ENCODE measurements at regions not wholly inside any gene's neighbourhood (a gene's known extent, or its start where the extent isn't known, plus 50 kb on each side); places are given as distances from the start of the nearest gene placed in this dataset.

DNA sequence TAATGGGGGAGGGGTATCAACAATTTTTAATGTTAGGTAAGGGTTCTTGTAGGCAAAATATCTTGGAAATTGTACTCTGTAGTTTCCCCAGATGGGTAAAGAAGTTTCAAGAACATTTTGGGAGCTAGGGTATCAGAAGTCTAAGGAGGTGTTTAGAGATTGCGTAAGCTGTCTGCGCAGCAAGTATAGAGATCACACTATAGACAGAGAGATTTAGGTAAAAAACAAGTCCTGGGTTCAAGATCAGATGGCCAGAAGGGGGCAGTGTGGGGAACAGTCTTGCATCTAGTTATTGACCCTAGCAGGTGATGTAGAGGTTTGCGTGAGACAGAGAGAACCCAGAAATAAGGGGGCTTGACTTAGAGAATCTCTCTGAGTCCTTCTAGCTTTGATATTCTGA lies 80.8 kb downstream of the S1PR1 start:
- DNase-seq (ENCODE audit: low read depth in 1 of 2, low spot score in 1 of 2): no peak
- Histone ChIP-seq H3K4me3 (no peak overlapping the region), H3K9me3 (no peaks in the 10 kb centered on the region), H3K4me2 (no peak overlapping the region), H3K27ac (no peak overlapping the region), H3K4me1 (no peaks in the 10 kb centered on the region)
- WGBS (ENCODE audit: missing lambda C conversion rate): 92% methylated on average over 3 of the region's 3 CpGs
- TF ChIP-seq CEBPB (IDR thresholded peaks at IDR 0.05) (peak; percentile 8 to 10; a peak in 1 of 4 replicates), EHMT2 (IDR thresholded peaks at IDR 0.05; ENCODE audit: low read depth) (no peak)
- no peak for FAIRE-seq
- no peak for ATAC-seq
- POLR2A ChIA-PET: no interaction called here
- CTCF ChIA-PET: interaction anchor here (0.7 to 2.1 kb wide), 3 partner anchors 9 to 1169 kb away, joined by 3 to 11 read pairs (median 3); no protein-coding TSS in a partner anchor

DNA sequence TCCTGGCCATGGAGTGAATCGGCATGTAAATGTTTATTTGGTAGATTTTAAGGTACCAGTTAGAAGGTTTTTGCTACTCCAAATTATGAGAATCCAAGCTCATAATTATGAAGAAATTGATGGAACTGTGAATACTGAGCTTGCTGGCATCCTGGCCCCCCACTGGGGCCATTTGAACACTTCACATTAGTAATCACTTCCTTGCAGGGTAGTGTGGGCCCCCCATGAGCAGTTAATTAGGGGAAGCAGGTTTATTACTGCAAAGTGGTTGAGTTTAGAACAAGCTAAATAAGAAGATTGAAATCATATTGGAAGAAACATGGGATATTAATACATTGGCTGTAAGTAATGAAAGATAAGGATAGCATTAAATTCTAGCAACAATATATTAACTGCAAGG lies 86.7 kb downstream of the S1PR1 start:
- Histone ChIP-seq H3K9me3 (no peaks in the 10 kb centered on the region), H3K4me1 (no peaks in the 10 kb centered on the region), H3K4me2 (no peak overlapping the region), H3K4me3 (no peak overlapping the region), H3K27ac (no peak overlapping the region)
- no peak for DNase-seq (ENCODE audit: low read depth in 1 of 2, low spot score in 1 of 2)
- no peak for ATAC-seq
- CTCF ChIA-PET: interaction anchor here (1.4 to 2.5 kb wide), 2 partner anchors 14 to 18 kb away, joined by 4 to 10 read pairs; no protein-coding TSS in a partner anchor
- WGBS (ENCODE audit: missing lambda C conversion rate): 0% methylated on average over 1 of the region's 1 CpG
- POLR2A ChIA-PET: no interaction called here
- TF ChIP-seq, protein P1, sequence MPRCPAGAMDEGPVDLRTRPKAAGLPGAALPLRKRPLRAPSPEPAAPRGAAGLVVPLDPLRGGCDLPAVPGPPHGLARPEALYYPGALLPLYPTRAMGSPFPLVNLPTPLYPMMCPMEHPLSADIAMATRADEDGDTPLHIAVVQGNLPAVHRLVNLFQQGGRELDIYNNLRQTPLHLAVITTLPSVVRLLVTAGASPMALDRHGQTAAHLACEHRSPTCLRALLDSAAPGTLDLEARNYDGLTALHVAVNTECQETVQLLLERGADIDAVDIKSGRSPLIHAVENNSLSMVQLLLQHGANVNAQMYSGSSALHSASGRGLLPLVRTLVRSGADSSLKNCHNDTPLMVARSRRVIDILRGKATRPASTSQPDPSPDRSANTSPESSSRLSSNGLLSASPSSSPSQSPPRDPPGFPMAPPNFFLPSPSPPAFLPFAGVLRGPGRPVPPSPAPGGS (IDR thresholded peaks at IDR 0.05): no peak
- TF ChIP-seq CBX2 (IDR thresholded peaks at IDR 0.05; ENCODE audit: borderline replicate concordance, low read depth): no peak
- no peak for TF ChIP-seq NFE2L2 (conservative IDR thresholded peaks at IDR 0.05; ENCODE audit: low read length)
- TF ChIP-seq CEBPB (IDR thresholded peaks at IDR 0.05): no peak
- TF ChIP-seq CBX8 (IDR thresholded peaks at IDR 0.05): no peak
- TF ChIP-seq FOSL2 (IDR thresholded peaks at IDR 0.05): no peak
- no peak for TF ChIP-seq FOSL2 (CRISPR knock-in tag; IDR thresholded peaks at IDR 0.05)
- TF ChIP-seq RARB (CRISPR knock-in tag; IDR thresholded peaks at IDR 0.05): no peak
- no peak for TF ChIP-seq NPAS2 (CRISPR knock-in tag; IDR thresholded peaks at IDR 0.05; ENCODE audit: borderline replicate concordance)
- TF ChIP-seq MAFK (IDR thresholded peaks at IDR 0.05; ENCODE audit: partially characterized antibody): no peak
- TF ChIP-seq NR3C1 (IDR thresholded peaks at IDR 0.05): no peak
- no peak for FAIRE-seq

DNA sequence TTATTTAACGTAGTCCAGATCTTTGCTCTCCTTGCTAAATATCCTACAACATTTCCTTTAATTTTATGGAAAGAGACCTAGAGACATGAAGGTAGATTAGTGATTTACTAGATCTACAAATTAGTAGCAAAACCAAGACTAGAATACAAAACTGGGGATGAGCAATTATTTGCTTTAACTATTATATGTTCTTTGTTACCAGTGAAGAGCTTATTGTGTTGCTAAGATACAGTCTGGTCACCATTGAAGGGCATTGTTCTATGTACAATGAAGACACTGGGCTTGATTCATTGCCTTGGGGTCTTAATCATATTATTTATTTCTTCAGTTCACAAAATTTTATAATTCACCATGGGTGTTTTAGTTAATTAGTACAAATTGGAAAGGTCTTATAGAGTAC lies 88.3 kb downstream of the S1PR1 start:
- CTCF ChIA-PET: no interaction called here
- Histone ChIP-seq H3K9me3 (no peaks in the 10 kb centered on the region), H3K4me3 (no peak overlapping the region), H3K4me1 (no peaks in the 10 kb centered on the region), H3K4me2 (no peak overlapping the region), H3K27ac (no peak overlapping the region)
- no peak for DNase-seq (ENCODE audit: low read depth in 1 of 2, low spot score in 1 of 2)
- POLR2A ChIA-PET: no interaction called here
- ATAC-seq: no peak
- WGBS (ENCODE audit: missing lambda C conversion rate): 5% methylated on average over 1 of the region's 1 CpG
- TF ChIP-seq CHD2 (IDR thresholded peaks at IDR 0.05; ENCODE audit: low read length, partially characterized antibody) (no peak), MAFK (IDR thresholded peaks at IDR 0.05; ENCODE audit: partially characterized antibody) (no peak), HOXB5 (CRISPR knock-in tag; IDR thresholded peaks at IDR 0.05) (no peak), ZC3H11A (IDR thresholded peaks at IDR 0.05) (no peak), HOXA7 (CRISPR knock-in tag; IDR thresholded peaks at IDR 0.05) (no peak), KDM5A (IDR thresholded peaks at IDR 0.05) (no peak), TFCP2L1 (CRISPR knock-in tag; IDR thresholded peaks at IDR 0.05) (no peak), HOXB13 (CRISPR knock-in tag; IDR thresholded peaks at IDR 0.05; ENCODE audit: low read depth) (no peak), JUN (IDR thresholded peaks at IDR 0.05) (no peak), MAZ (IDR thresholded peaks at IDR 0.05; ENCODE audit: borderline replicate concordance, low read depth, low read length) (no peak), BHLHE40 (IDR thresholded peaks at IDR 0.05; ENCODE audit: low read depth, low read length) (no peak), RAD21 (conservative IDR thresholded peaks at IDR 0.05 in 1 of 2, IDR thresholded peaks at IDR 0.05 in 1 of 2) (no peak)
- TF ChIP-seq, protein P2, sequence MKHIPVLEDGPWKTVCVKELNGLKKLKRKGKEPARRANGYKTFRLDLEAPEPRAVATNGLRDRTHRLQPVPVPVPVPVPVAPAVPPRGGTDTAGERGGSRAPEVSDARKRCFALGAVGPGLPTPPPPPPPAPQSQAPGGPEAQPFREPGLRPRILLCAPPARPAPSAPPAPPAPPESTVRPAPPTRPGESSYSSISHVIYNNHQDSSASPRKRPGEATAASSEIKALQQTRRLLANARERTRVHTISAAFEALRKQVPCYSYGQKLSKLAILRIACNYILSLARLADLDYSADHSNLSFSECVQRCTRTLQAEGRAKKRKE (CRISPR knock-in tag; IDR thresholded peaks at IDR 0.05; ENCODE audit: low read depth): no peak
- TF ChIP-seq, protein P3, sequence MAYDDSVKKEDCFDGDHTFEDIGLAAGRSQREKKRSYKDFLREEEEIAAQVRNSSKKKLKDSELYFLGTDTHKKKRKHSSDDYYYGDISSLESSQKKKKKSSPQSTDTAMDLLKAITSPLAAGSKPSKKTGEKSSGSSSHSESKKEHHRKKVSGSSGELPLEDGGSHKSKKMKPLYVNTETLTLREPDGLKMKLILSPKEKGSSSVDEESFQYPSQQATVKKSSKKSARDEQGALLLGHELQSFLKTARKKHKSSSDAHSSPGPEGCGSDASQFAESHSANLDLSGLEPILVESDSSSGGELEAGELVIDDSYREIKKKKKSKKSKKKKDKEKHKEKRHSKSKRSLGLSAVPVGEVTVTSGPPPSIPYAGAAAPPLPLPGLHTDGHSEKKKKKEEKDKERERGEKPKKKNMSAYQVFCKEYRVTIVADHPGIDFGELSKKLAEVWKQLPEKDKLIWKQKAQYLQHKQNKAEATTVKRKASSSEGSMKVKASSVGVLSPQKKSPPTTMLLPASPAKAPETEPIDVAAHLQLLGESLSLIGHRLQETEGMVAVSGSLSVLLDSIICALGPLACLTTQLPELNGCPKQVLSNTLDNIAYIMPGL (CRISPR knock-in tag; IDR thresholded peaks at IDR 0.05; ENCODE audit: borderline replicate concordance): no peak
- TF ChIP-seq, protein P4, sequence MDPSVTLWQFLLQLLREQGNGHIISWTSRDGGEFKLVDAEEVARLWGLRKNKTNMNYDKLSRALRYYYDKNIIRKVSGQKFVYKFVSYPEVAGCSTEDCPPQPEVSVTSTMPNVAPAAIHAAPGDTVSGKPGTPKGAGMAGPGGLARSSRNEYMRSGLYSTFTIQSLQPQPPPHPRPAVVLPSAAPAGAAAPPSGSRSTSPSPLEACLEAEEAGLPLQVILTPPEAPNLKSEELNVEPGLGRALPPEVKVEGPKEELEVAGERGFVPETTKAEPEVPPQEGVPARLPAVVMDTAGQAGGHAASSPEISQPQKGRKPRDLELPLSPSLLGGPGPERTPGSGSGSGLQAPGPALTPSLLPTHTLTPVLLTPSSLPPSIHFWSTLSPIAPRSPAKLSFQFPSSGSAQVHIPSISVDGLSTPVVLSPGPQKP (IDR thresholded peaks at IDR 0.05; ENCODE audit: low read depth, low read length): no peak
- TF ChIP-seq, protein P5, sequence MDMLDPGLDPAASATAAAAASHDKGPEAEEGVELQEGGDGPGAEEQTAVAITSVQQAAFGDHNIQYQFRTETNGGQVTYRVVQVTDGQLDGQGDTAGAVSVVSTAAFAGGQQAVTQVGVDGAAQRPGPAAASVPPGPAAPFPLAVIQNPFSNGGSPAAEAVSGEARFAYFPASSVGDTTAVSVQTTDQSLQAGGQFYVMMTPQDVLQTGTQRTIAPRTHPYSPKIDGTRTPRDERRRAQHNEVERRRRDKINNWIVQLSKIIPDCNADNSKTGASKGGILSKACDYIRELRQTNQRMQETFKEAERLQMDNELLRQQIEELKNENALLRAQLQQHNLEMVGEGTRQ (IDR thresholded peaks at IDR 0.05): no peak
- TF ChIP-seq, protein P6, sequence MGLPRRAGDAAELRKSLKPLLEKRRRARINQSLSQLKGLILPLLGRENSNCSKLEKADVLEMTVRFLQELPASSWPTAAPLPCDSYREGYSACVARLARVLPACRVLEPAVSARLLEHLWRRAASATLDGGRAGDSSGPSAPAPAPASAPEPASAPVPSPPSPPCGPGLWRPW (IDR thresholded peaks at IDR 0.05): no peak
- no peak for FAIRE-seq

Measured in A549 (cell line).